ENCODE measurements at regions not wholly inside any gene's neighbourhood (a gene's known extent, or its start where the extent isn't known, plus 50 kb on each side); places are given as distances from the start of the nearest gene placed in this dataset.
"Not testable (repeated sequence)": the region's sequence is repeated elsewhere in the genome, so short reads cannot be mapped to it uniquely, and the experiment has no call there.

DNA sequence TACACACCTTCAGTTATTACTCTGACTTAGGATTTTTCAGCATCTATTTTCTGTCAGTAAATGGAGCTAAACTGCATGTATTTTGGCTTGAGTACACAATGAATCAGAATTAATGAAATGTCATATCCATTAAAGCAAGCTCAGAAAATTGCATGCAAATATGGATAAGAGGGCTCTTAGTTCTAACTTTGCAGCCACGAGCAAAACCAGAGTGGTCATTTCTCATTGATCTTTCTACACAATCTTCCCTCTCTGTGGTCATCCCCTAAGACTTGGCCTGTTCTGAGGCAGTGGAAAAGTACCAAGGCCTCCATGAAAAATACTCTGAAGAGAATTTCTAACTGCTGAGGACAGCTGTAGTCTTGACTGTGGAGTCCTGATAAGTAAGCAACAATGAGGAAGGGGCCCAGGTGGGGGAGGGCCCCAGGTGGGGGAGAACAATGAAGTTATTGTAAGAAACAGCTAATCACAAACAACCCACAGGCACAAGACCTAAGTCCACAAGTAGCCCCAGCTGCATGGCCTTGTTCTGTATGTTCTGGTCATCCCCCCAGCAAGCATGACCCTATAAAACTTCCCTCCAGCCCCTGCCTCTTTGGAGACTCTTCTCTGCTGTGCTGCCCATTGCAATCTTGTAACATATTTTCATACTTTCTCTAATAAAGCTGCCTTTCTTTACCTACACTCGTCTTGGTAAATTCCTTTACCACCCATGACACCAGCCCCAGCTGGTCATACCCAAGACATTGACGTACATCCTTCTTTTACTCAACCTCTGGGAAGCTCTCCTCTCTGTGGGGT lies 230.3 kb downstream of the TDRD15 start:
- DNase-seq = no peak

- no peak for DNase-seq
Measured at GRCh38 chr2:21356086-21356856, 232.5 kb downstream of the TDRD15 start.

- no peak for DNase-seq
Measured at GRCh38 chr2:21356857-21357255, 233.1 kb downstream of the TDRD15 start.

- DNase-seq = no peak
Measured at GRCh38 chr2:21358976-21359375, 235.2 kb downstream of the TDRD15 start.

- DNase-seq = no peak
Measured at GRCh38 chr2:21361384-21361783, 237.6 kb downstream of the TDRD15 start.

DNA sequence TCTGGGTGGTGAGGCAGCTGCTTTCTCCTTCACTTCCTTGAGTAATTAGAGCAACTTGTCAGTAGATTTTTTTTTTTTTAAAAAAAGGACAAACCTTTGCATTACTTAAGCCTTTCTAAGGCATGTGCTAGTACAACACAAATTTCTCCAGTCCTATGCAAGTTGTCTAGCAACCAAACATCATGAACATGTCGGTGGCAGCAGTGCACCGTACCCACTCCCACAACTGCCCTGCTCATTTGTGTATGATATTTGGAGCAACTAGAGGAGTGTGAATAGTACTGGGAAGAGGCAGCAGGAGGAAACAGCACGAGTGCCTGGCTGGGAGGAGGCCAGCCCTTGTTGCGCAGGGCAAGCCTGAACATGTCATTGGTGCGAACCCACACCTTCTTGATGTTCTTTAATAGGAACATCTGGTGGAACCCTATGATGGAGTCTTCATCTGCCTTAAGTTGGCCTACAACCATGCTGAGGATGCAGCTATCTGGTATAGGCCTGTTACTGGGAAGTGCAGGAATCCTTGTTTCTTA lies 238.3 kb downstream of the TDRD15 start:
- no peak for DNase-seq

DNA sequence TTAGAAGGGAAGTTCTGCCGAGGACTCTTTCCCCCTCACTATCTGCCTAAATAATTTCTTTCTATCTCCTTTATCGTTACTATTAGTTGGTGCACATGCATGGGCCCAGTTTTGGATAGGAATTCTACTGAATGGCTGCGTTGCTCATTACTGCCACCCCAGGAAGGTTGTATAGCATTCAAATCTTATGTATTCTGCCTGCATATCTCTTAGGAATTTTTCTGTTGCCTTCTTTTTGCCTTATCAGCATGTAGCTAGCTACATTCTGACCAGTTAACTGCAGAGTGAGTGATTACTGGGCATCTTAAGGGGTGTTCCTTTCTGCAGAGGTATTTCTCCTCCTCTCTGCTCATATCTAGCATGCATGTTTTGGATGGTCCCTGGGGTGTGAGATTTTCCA lies 239.6 kb downstream of the TDRD15 start:
- no peak for DNase-seq

GRCh38 chr2:21367421-21367820 lies 243.7 kb downstream of the TDRD15 start:
- DNase-seq = no peak

- no peak for DNase-seq
Measured at GRCh38 chr2:21369787-21370186, 246.0 kb downstream of the TDRD15 start.

- no peak for DNase-seq
Measured at GRCh38 chr2:21371499-21372003, 247.8 kb downstream of the TDRD15 start.

GRCh38 chr2:21372654-21373053 lies 248.9 kb downstream of the TDRD15 start:
- DNase-seq = no peak

DNA sequence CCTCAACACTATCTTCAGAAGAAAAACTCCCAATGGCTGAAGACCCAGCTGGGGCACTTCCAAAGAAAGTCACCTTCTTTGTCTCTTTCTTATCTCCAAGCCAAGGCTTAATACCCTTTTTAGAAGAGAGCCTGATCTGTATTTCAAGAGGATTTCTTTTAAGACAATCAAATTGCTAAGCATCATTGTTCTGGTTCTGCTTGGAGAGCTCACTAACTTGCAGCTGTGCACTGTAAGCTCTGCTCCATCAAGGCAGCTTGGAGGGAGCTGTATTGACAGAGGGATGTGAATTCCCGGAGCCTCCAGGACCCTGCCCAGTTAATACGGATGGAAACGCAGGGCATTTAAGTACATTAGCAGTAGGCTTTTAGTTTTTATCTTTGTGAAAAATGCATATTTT lies 253.1 kb downstream of the TDRD15 start:
- no peak for DNase-seq

DNA sequence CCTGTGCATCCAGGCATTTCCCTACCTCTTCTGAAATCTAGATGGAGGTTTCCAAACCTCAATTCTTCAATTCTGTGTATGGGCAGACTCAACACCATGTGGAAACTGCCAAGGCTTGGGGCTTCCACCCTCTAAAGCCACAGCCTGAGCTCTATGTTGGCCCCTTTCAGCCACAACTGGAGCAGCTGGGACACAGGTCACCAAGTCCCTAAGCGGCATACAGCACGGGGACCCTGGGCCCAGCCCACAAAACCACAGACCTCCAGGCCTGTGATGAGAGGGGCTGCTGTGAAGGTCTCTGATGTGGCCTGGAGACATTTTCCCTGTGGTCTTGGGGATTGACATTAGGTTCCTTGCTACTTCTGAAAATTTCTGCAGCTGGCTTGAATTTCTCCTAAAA lies 255.4 kb downstream of the TDRD15 start:
- no peak for DNase-seq

- not testable (repeated sequence) for DNase-seq
Measured at GRCh38 chr2:21379668-21380067, 255.9 kb downstream of the TDRD15 start.

- DNase-seq = no peak
Measured at GRCh38 chr2:21381421-21381820, 257.7 kb downstream of the TDRD15 start.

- no peak for DNase-seq
Measured at GRCh38 chr2:21382701-21383520, 259.1 kb downstream of the TDRD15 start.

GRCh38 chr2:21386666-21387065 lies 262.9 kb downstream of the TDRD15 start:
- DNase-seq = no peak

- DNase-seq = no peak
Measured at GRCh38 chr2:21392649-21393048, 268.9 kb downstream of the TDRD15 start.

GRCh38 chr2:21393173-21393572 lies 269.4 kb downstream of the TDRD15 start:
- DNase-seq = no peak

- no peak for DNase-seq
Measured at GRCh38 chr2:21395366-21395765, 271.6 kb downstream of the TDRD15 start.

DNA sequence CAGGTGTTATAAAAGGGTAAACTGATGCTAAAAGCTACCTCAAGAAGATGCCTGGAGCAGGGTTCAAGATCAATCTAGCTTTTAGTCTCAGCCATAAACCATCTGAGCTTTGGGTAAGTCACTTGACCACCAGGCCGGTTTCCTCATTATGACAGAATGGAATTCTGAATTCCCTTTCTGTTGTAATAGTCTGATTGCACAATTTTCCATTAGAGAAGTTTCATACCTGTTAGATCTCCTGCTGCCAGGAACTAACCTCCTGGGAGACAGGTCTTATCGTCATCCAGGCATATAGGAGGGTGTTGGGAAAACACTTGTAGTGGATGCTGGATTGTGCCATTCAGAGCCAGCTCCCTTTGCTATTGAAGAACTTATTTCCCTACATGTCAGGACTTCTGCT lies 272.5 kb downstream of the TDRD15 start:
- no peak for DNase-seq

GRCh38 chr2:21401022-21401698 lies 277.4 kb downstream of the TDRD15 start:
- no peak for DNase-seq
